Neural cell (in vitro differentiated cells): ENCODE measurements at regions not wholly inside any gene's neighbourhood (a gene's known extent, or its start where the extent isn't known, plus 50 kb on each side); places are given as distances from the start of the nearest gene placed in this dataset.

Experiments
- H2AFZ ChIP-seq: fragments of 200-600, 300-800 bp; sonication (generic), shearing (Covaris generic); 2 replicates; pipeline ENCODE4 v1.6.0; 2014; ENCODE audit warnings: low read depth, mild to moderate bottlenecking, antibody characterized with exemption, low read length, moderate library complexity
- H3F3A ChIP-seq: fragments of 200-600 bp; shearing (Covaris generic); 2 replicates; pipeline ENCODE4 v1.6.1; 2016; ENCODE audit warnings: mild to moderate bottlenecking, moderate library complexity, mixed read lengths, antibody characterized with exemption, low read length; ENCODE audit not compliant: insufficient read depth, poor library complexity, severe bottlenecking
- H3K27ac ChIP-seq: fragments of 200-600, 300-800 bp; sonication (generic), shearing (Covaris generic); 2 replicates; pipeline ENCODE4 v1.5.1; 2014; ENCODE audit warnings: mild to moderate bottlenecking, low read length, moderate library complexity
- H3K27me3 ChIP-seq: fragments of 300-800, 200-600 bp; sonication (generic), shearing (Covaris generic); 2 replicates; pipeline ENCODE4 v1.6.0; 2014; ENCODE audit warnings: mild to moderate bottlenecking, low read depth, low read length, moderate library complexity; ENCODE audit not compliant: insufficient read depth
- H3K36me3 ChIP-seq: fragments of 300-800, 200-600 bp; sonication (generic), shearing (Covaris generic); 2 replicates; pipeline ENCODE4 v1.5.1; 2014; ENCODE audit warnings: mild to moderate bottlenecking, antibody characterized with exemption, low read length, moderate library complexity; ENCODE audit not compliant: insufficient read depth
- H3K4me2 ChIP-seq: fragments of 300-800, 200-600 bp; sonication (generic), shearing (Covaris generic); 2 replicates; pipeline ENCODE4 v1.6.0; 2014; ENCODE audit warnings: mild to moderate bottlenecking, low read length
- H3K4me3 ChIP-seq: fragments of 300-800, 200-600 bp; sonication (generic), shearing (Covaris generic); 2 replicates; pipeline ENCODE4 v1.5.1; 2014; ENCODE audit warnings: mild to moderate bottlenecking, low read length, moderate library complexity
- H3K79me2 ChIP-seq: fragments of 200-600 bp; shearing (Covaris generic); replicated peaks from 2 replicates; pipeline ENCODE4 v1.6.0; 2014; ENCODE audit warnings: mild to moderate bottlenecking, low read length, moderate library complexity; ENCODE audit not compliant: insufficient read depth
- H3K9ac ChIP-seq: fragments of 300-800, 200-600 bp; sonication (generic), shearing (Covaris generic); 2 replicates; pipeline ENCODE4 v1.6.1; 2016; ENCODE audit warnings: mild to moderate bottlenecking, low read length, mixed read lengths
- H3K9me2 ChIP-seq: fragments of 200-600 bp; shearing (Covaris generic); 2 replicates; pipeline ENCODE4 v1.6.1; 2016; ENCODE audit warnings: mild to moderate bottlenecking, low read length, mixed read lengths; ENCODE audit not compliant: insufficient read depth
- H3K9me3 ChIP-seq: fragments of 200-600, 300-800 bp; sonication (generic), shearing (Covaris generic); 2 replicates; pipeline ENCODE4 v1.6.1; 2016; ENCODE audit warnings: mild to moderate bottlenecking, mixed run types, low read length, moderate library complexity, mixed read lengths
- H4K20me1 ChIP-seq: fragments of 200-600 bp; shearing (Covaris generic); 2 replicates; pipeline ENCODE4 v1.6.1; 2016; ENCODE audit warnings: mild to moderate bottlenecking, mixed run types; ENCODE audit not compliant: insufficient read depth
- EP300 ChIP-seq: fragments of 450-650 bp; conservative IDR thresholded peaks from 2 replicates; pipeline ENCODE4 v1.6.1; 2014; ENCODE audit warnings: antibody characterized with exemption, mild to moderate bottlenecking, moderate library complexity; ENCODE audit not compliant: poor library complexity, severe bottlenecking
- EZH2 ChIP-seq: fragments of 200-600, 300-800 bp; shearing (Covaris generic), sonication (generic); IDR thresholded peaks from 2 replicates; pipeline ENCODE4 v1.6.1; 2014; ENCODE audit warnings: antibody characterized with exemption, low read length, borderline replicate concordance, mild to moderate bottlenecking; ENCODE audit not compliant: insufficient read depth, poor library complexity, severe bottlenecking
- MXI1 ChIP-seq: fragments of 450-650 bp; conservative IDR thresholded peaks from 2 replicates; pipeline ENCODE4 v1.6.1; 2014; ENCODE audit warnings: antibody characterized with exemption, mild to moderate bottlenecking; ENCODE audit not compliant: poor library complexity, severe bottlenecking
- POLR2AphosphoS5 ChIP-seq: IDR thresholded peaks from 2 replicates; pipeline ENCODE4 v1.6.1; 2012
- RAD21 ChIP-seq: fragments of 450-650 bp; conservative IDR thresholded peaks from 2 replicates; pipeline ENCODE4 v1.6.1; 2014; ENCODE audit warnings: antibody characterized with exemption, mild to moderate bottlenecking, moderate library complexity
- SMC3 ChIP-seq: fragments of 450-650 bp; conservative IDR thresholded peaks from 2 replicates; pipeline ENCODE4 v1.6.1; 2014; ENCODE audit warnings: antibody characterized with exemption, mild to moderate bottlenecking, moderate library complexity; ENCODE audit not compliant: poor library complexity
- TAF1 ChIP-seq: IDR thresholded peaks from 2 replicates; pipeline ENCODE4 v1.6.1; 2012; ENCODE audit warnings: low read depth
- TF ChIP-seq, protein P1 (sequence below): IDR thresholded peaks from 2 replicates; pipeline ENCODE4 v1.6.1; 2012; ENCODE audit warnings: borderline replicate concordance
- TF ChIP-seq, protein P2 (sequence below): fragments of 450-650 bp; IDR thresholded peaks from 2 replicates; pipeline ENCODE4 v1.5.1; 2014; ENCODE audit warnings: antibody characterized with exemption, mild to moderate bottlenecking, moderate library complexity; ENCODE audit not compliant: poor library complexity, severe bottlenecking

DNA sequence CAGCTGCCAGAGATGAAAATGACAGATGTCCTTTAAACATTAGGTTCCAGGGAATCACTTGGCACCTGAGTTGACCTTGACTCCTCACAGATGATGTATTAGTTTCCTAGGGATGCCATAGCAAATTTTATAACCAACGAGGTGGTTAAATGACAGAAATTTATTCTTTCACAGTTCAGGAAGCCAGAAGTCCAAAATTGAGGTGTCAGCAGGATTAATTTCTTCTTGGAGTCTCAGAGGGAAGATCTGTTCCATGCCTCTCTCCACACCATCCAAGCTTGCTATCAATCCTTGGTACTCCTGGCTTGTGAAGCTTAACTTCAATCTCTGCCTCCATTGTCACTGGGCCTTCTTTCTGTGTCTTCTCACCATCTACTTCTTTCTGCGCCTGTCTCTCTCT is 249.7 kb upstream of the BTG1 start:
- Histone ChIP-seq H3K9me3 (no peaks in the 10 kb centered on the region), H3K4me3 (no peak overlapping the region), H3K36me3 (no peaks in the 10 kb centered on the region), H3F3A (no peaks in the 10 kb centered on the region), H4K20me1 (no peaks in the 10 kb centered on the region), H3K9me2 (no peaks in the 10 kb centered on the region), H3K27ac (no peak overlapping the region), H3K79me2 (no peaks in the 10 kb centered on the region), H2AFZ (no peak overlapping the region), H3K9ac (no peak overlapping the region), H3K27me3 (no peaks in the 10 kb centered on the region), H3K4me2 (no peak overlapping the region)
- no peak for TF ChIP-seq EZH2
- TF ChIP-seq, protein P1, sequence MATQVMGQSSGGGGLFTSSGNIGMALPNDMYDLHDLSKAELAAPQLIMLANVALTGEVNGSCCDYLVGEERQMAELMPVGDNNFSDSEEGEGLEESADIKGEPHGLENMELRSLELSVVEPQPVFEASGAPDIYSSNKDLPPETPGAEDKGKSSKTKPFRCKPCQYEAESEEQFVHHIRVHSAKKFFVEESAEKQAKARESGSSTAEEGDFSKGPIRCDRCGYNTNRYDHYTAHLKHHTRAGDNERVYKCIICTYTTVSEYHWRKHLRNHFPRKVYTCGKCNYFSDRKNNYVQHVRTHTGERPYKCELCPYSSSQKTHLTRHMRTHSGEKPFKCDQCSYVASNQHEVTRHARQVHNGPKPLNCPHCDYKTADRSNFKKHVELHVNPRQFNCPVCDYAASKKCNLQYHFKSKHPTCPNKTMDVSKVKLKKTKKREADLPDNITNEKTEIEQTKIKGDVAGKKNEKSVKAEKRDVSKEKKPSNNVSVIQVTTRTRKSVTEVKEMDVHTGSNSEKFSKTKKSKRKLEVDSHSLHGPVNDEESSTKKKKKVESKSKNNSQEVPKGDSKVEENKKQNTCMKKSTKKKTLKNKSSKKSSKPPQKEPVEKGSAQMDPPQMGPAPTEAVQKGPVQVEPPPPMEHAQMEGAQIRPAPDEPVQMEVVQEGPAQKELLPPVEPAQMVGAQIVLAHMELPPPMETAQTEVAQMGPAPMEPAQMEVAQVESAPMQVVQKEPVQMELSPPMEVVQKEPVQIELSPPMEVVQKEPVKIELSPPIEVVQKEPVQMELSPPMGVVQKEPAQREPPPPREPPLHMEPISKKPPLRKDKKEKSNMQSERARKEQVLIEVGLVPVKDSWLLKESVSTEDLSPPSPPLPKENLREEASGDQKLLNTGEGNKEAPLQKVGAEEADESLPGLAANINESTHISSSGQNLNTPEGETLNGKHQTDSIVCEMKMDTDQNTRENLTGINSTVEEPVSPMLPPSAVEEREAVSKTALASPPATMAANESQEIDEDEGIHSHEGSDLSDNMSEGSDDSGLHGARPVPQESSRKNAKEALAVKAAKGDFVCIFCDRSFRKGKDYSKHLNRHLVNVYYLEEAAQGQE = no peak
- no peak for TF ChIP-seq POLR2AphosphoS5
- no peak for TF ChIP-seq TAF1
- no peak for TF ChIP-seq SMC3
- no peak for TF ChIP-seq EP300

DNA sequence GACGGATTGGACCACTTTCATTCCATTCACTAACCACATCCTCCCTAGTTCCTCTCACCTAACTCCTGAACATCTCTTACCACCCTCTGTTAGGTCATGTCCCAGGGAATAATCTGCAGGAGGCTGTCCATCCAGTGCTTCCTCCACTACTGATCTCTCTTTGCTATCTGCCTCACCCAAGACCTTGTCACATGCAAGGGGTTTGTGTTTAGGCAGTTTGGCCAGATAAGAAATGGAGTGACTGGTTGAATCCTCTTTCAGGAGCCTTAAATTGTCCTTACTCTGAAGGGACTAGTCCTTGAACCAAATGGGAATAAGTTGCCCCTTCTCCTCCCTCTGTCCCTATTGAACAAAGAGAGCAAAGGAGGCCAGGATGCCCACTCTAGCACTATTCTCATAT is 249.2 kb upstream of the BTG1 start:
- Histone ChIP-seq H3K9me3 (no peaks in the 10 kb centered on the region), H3K27ac (no peak overlapping the region), H3K4me2 (no peak overlapping the region), H3K9ac (no peak overlapping the region), H4K20me1 (no peaks in the 10 kb centered on the region), H2AFZ (no peak overlapping the region), H3F3A (no peaks in the 10 kb centered on the region), H3K36me3 (no peaks in the 10 kb centered on the region), H3K9me2 (no peaks in the 10 kb centered on the region), H3K27me3 (no peaks in the 10 kb centered on the region), H3K4me3 (no peak overlapping the region), H3K79me2 (no peaks in the 10 kb centered on the region)
- no peak for TF ChIP-seq TAF1
- no peak for TF ChIP-seq SMC3
- no peak for TF ChIP-seq EP300
- TF ChIP-seq, protein P2, sequence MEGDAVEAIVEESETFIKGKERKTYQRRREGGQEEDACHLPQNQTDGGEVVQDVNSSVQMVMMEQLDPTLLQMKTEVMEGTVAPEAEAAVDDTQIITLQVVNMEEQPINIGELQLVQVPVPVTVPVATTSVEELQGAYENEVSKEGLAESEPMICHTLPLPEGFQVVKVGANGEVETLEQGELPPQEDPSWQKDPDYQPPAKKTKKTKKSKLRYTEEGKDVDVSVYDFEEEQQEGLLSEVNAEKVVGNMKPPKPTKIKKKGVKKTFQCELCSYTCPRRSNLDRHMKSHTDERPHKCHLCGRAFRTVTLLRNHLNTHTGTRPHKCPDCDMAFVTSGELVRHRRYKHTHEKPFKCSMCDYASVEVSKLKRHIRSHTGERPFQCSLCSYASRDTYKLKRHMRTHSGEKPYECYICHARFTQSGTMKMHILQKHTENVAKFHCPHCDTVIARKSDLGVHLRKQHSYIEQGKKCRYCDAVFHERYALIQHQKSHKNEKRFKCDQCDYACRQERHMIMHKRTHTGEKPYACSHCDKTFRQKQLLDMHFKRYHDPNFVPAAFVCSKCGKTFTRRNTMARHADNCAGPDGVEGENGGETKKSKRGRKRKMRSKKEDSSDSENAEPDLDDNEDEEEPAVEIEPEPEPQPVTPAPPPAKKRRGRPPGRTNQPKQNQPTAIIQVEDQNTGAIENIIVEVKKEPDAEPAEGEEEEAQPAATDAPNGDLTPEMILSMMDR = no peak
- TF ChIP-seq RAD21 = no peak
- no peak for TF ChIP-seq EZH2
- TF ChIP-seq POLR2AphosphoS5 = no peak
- TF ChIP-seq MXI1 = no peak
- TF ChIP-seq, protein P1 = no peak
